ENCODE measurements at regions not wholly inside any gene's neighbourhood (a gene's known extent, or its start where the extent isn't known, plus 50 kb on each side); places are given as distances from the start of the nearest gene placed in this dataset.

GRCh38 chr7:26013551-26014083 is 138.4 kb upstream of the NFE2L3 start:
- TF ChIP-seq EZH2 (IDR thresholded peaks at IDR 0.05; ENCODE audit: borderline replicate concordance, low read depth, low read length, severe bottlenecking), result no peak
- TF ChIP-seq, protein P1, sequence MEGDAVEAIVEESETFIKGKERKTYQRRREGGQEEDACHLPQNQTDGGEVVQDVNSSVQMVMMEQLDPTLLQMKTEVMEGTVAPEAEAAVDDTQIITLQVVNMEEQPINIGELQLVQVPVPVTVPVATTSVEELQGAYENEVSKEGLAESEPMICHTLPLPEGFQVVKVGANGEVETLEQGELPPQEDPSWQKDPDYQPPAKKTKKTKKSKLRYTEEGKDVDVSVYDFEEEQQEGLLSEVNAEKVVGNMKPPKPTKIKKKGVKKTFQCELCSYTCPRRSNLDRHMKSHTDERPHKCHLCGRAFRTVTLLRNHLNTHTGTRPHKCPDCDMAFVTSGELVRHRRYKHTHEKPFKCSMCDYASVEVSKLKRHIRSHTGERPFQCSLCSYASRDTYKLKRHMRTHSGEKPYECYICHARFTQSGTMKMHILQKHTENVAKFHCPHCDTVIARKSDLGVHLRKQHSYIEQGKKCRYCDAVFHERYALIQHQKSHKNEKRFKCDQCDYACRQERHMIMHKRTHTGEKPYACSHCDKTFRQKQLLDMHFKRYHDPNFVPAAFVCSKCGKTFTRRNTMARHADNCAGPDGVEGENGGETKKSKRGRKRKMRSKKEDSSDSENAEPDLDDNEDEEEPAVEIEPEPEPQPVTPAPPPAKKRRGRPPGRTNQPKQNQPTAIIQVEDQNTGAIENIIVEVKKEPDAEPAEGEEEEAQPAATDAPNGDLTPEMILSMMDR (IDR thresholded peaks at IDR 0.05; ENCODE audit: extremely low read depth in 1 of 2, insufficient read depth in 1 of 2, low read depth in 1 of 2, low read length in 2 of 2), result no peak
- no peak for TF ChIP-seq POLR2AphosphoS5 (IDR thresholded peaks at IDR 0.05; ENCODE audit: insufficient read depth, low read depth, low read length)
- no peak for TF ChIP-seq POLR2A (IDR thresholded peaks at IDR 0.05; ENCODE audit: low read depth, low read length)
- no peak for TF ChIP-seq FOS (IDR thresholded peaks at IDR 0.05; ENCODE audit: borderline replicate concordance, insufficient read depth, low read length)
- no peak for TF ChIP-seq GATA2 (IDR thresholded peaks at IDR 0.05; ENCODE audit: insufficient read depth, insufficient read length, low read depth, low read length)
- TF ChIP-seq MAX (IDR thresholded peaks at IDR 0.05; ENCODE audit: insufficient read depth, insufficient read length), result no peak
- TF ChIP-seq JUN (IDR thresholded peaks at IDR 0.05; ENCODE audit: borderline replicate concordance, insufficient read depth, insufficient read length, low read depth), result no peak
- no peak for TF ChIP-seq MYC (IDR thresholded peaks at IDR 0.05; ENCODE audit: low read depth, low read length)
